ENCODE measurements at regions not wholly inside any gene's neighbourhood (a gene's known extent, or its start where the extent isn't known, plus 50 kb on each side); places are given as distances from the start of the nearest gene placed in this dataset.

DNA sequence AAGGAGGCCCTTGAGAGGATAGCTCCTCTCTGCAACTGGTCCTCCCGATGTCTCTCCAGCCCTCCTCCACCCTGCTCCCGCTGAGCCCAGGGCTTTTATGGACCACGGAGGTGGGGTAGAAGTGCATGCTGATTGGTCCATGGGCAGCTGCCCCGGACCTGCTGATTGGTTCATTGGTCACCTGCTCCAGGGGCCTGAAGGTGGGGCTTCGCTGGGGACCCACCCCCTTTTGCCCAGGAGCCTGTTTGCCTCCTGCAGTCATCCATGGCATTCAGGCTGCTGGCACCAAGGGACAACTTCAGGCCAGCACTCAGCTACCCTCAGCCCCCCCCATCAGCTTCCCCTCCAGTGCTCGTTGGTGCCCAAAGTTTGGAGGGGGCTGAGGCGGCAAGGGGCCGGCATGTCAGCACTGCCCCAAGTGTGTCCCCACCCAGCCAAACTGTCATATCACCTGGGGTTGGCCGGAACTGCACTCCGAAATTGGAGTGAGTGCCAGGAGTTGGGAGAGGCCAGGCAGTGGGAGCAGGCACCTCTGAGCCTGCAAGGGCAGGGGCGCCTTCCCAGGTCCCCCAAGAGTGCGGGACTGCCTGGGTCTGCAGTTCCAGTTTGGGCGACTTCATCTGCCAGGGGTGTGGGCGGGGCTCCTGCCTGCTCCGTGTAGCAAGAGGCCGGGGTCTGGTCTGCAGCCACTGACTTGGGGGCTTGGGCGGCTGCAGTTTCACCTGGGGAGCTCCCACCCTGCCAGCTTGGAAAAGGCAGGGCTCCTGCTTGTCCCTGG, 288.9 kb downstream of the RDH14 start:
- TF ChIP-seq, protein P1, sequence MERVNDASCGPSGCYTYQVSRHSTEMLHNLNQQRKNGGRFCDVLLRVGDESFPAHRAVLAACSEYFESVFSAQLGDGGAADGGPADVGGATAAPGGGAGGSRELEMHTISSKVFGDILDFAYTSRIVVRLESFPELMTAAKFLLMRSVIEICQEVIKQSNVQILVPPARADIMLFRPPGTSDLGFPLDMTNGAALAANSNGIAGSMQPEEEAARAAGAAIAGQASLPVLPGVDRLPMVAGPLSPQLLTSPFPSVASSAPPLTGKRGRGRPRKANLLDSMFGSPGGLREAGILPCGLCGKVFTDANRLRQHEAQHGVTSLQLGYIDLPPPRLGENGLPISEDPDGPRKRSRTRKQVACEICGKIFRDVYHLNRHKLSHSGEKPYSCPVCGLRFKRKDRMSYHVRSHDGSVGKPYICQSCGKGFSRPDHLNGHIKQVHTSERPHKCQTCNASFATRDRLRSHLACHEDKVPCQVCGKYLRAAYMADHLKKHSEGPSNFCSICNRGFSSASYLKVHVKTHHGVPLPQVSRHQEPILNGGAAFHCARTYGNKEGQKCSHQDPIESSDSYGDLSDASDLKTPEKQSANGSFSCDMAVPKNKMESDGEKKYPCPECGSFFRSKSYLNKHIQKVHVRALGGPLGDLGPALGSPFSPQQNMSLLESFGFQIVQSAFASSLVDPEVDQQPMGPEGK (CRISPR knock-in tag; IDR thresholded peaks at IDR 0.05; ENCODE audit: borderline replicate concordance) = no peak
- no peak for TF ChIP-seq RARB (CRISPR knock-in tag; IDR thresholded peaks at IDR 0.05)
- no peak for TF ChIP-seq ZFP3 (CRISPR knock-in tag; IDR thresholded peaks at IDR 0.05)
- TF ChIP-seq ZNF8 (CRISPR knock-in tag; IDR thresholded peaks at IDR 0.05) = no peak
- TF ChIP-seq GLIS3 (CRISPR knock-in tag; IDR thresholded peaks at IDR 0.05) = no peak
- TF ChIP-seq SNAI2 (CRISPR knock-in tag; IDR thresholded peaks at IDR 0.05) = no peak
- TF ChIP-seq, protein P2, sequence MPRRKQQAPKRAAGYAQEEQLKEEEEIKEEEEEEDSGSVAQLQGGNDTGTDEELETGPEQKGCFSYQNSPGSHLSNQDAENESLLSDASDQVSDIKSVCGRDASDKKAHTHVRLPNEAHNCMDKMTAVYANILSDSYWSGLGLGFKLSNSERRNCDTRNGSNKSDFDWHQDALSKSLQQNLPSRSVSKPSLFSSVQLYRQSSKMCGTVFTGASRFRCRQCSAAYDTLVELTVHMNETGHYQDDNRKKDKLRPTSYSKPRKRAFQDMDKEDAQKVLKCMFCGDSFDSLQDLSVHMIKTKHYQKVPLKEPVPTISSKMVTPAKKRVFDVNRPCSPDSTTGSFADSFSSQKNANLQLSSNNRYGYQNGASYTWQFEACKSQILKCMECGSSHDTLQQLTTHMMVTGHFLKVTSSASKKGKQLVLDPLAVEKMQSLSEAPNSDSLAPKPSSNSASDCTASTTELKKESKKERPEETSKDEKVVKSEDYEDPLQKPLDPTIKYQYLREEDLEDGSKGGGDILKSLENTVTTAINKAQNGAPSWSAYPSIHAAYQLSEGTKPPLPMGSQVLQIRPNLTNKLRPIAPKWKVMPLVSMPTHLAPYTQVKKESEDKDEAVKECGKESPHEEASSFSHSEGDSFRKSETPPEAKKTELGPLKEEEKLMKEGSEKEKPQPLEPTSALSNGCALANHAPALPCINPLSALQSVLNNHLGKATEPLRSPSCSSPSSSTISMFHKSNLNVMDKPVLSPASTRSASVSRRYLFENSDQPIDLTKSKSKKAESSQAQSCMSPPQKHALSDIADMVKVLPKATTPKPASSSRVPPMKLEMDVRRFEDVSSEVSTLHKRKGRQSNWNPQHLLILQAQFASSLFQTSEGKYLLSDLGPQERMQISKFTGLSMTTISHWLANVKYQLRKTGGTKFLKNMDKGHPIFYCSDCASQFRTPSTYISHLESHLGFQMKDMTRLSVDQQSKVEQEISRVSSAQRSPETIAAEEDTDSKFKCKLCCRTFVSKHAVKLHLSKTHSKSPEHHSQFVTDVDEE (CRISPR knock-in tag; IDR thresholded peaks at IDR 0.05) = no peak
- no peak for TF ChIP-seq TOX (CRISPR knock-in tag; IDR thresholded peaks at IDR 0.05; ENCODE audit: borderline replicate concordance)
